ENCODE measurements at regions not wholly inside any gene's neighbourhood (a gene's known extent, or its start where the extent isn't known, plus 50 kb on each side); places are given as distances from the start of the nearest gene placed in this dataset.
A peak's percentile ranks its signal among the peaks of the same experiment; 100 is the strongest.
"Not testable (repeated sequence)": the region's sequence is repeated elsewhere in the genome, so short reads cannot be mapped to it uniquely, and the experiment has no call there.

- DNase-seq (ENCODE audit: extremely low read depth, low read depth, low spot score): no peak
These were observed 153.6 kb upstream of the MOCS2 start for GRCh38 chr5:53263151-53263550.

GRCh38 chr5:53265043-53265442, 155.5 kb upstream of the MOCS2 start:
- no peak for DNase-seq (ENCODE audit: extremely low read depth, low read depth, low spot score)

GRCh38 chr5:53268241-53268640, 158.7 kb upstream of the MOCS2 start:
- DNase-seq (ENCODE audit: extremely low read depth, low read depth, low spot score): not testable (repeated sequence)

GRCh38 chr5:53275666-53276065, 166.1 kb upstream of the MOCS2 start:
- DNase-seq (ENCODE audit: extremely low read depth, low read depth, low spot score): no peak

GRCh38 chr5:53276825-53277224, 167.3 kb upstream of the MOCS2 start:
- DNase-seq (ENCODE audit: extremely low read depth, low read depth, low spot score): no peak

- DNase-seq (ENCODE audit: extremely low read depth, low read depth, low spot score): no peak
These were observed 167.9 kb upstream of the MOCS2 start for GRCh38 chr5:53277491-53277890.

- no peak for DNase-seq (ENCODE audit: extremely low read depth, low read depth, low spot score)
These were observed 178.0 kb upstream of the MOCS2 start for GRCh38 chr5:53287573-53287972.

GRCh38 chr5:53288511-53288910, 179.0 kb upstream of the MOCS2 start:
- DNase-seq (ENCODE audit: extremely low read depth, low read depth, low spot score): no peak

- no peak for DNase-seq (ENCODE audit: extremely low read depth, low read depth, low spot score)
These were observed 181.5 kb upstream of the MOCS2 start for GRCh38 chr5:53291047-53291446.

GRCh38 chr5:53291528-53291927, 182.0 kb upstream of the MOCS2 start:
- DNase-seq (ENCODE audit: extremely low read depth, low read depth, low spot score): no peak

GRCh38 chr5:53298841-53299240, 181.6 kb upstream of the FST start:
- no peak for DNase-seq (ENCODE audit: extremely low read depth, low read depth, low spot score)

GRCh38 chr5:53302529-53302928, 177.9 kb upstream of the FST start:
- DNase-seq (ENCODE audit: extremely low read depth, low read depth, low spot score): no peak

- DNase-seq (ENCODE audit: extremely low read depth, low read depth, low spot score): peak; percentile 34
These were observed 177.3 kb upstream of the FST start for GRCh38 chr5:53303105-53303504.

- not testable (repeated sequence) for DNase-seq (ENCODE audit: extremely low read depth, low read depth, low spot score)
These were observed 175.1 kb upstream of the FST start for GRCh38 chr5:53305316-53305715.

GRCh38 chr5:53309653-53310052, 170.8 kb upstream of the FST start:
- DNase-seq (ENCODE audit: extremely low read depth, low read depth, low spot score): no peak

GRCh38 chr5:53311681-53312080, 168.7 kb upstream of the FST start:
- no peak for DNase-seq (ENCODE audit: extremely low read depth, low read depth, low spot score)

- DNase-seq (ENCODE audit: extremely low read depth, low read depth, low spot score): no peak
These were observed 167.3 kb upstream of the FST start for GRCh38 chr5:53313145-53313544.

GRCh38 chr5:53318303-53318702, 162.1 kb upstream of the FST start:
- no peak for DNase-seq (ENCODE audit: extremely low read depth, low read depth, low spot score)

- no peak for DNase-seq (ENCODE audit: extremely low read depth, low read depth, low spot score)
These were observed 161.1 kb upstream of the FST start for GRCh38 chr5:53319315-53319714.

- DNase-seq (ENCODE audit: extremely low read depth, low read depth, low spot score): no peak
These were observed 159.4 kb upstream of the FST start for GRCh38 chr5:53321073-53321472.

- no peak for DNase-seq (ENCODE audit: extremely low read depth, low read depth, low spot score)
These were observed 158.7 kb upstream of the FST start for GRCh38 chr5:53321721-53322120.

GRCh38 chr5:53322257-53322656, 158.2 kb upstream of the FST start:
- no peak for DNase-seq (ENCODE audit: extremely low read depth, low read depth, low spot score)

- DNase-seq (ENCODE audit: extremely low read depth, low read depth, low spot score): no peak
These were observed 156.9 kb upstream of the FST start for GRCh38 chr5:53323511-53323910.

All from glomerular endothelial cell (primary cell).